Panc1 (cell line): ENCODE measurements at regions not wholly inside any gene's neighbourhood (a gene's known extent, or its start where the extent isn't known, plus 50 kb on each side); places are given as distances from the start of the nearest gene placed in this dataset.
"Not testable (repeated sequence)": the region's sequence is repeated elsewhere in the genome, so short reads cannot be mapped to it uniquely, and the experiment has no call there.

Source experiments
- ATAC-seq: fragments of 200-7000 bp; cut with Tn5 transposase; 2 replicates; pipeline ENCODE4 v1.9.1; 2020; ENCODE audit warnings: mild to moderate bottlenecking, moderate library complexity
- BruUV-seq: library from RNA; stranded (reverse); fragments of 400-500 nt; replicated peaks from 2 replicates; lab custom pipeline; 2021; lab: Mats Ljungman, UMichigan
- CTCF ChIA-PET: fragments of 300-600 bp; sonication (Branson Sonifier 250); formaldehyde crosslinking; loops from one replicate; lab custom pipeline; 2022; ENCODE audit warnings: antibody characterized with exemption; lab: Charles Lee
- POLR2A ChIA-PET: fragments of 300-600 bp; sonication (Branson Sonifier 250); formaldehyde crosslinking; loops from one replicate; lab custom pipeline; 2022; ENCODE audit warnings: antibody characterized with exemption; lab: Charles Lee
- DNase-seq: peaks from one replicate; pipeline ENCODE4 v3.0.0-alpha.2; 2010; ENCODE audit warnings: low read depth, low spot score
- H3K27ac ChIP-seq: 2 replicates; pipeline ENCODE4 v1.5.1; 2011; ENCODE audit warnings: mild to moderate bottlenecking, low read length, inconsistent platforms
- H3K27me3 ChIP-seq: fragments of 200-500 bp; sonication (Bioruptor generic); 2 replicates; pipeline ENCODE4 v1.6.0; 2014; ENCODE audit warnings: low read length, inconsistent platforms; ENCODE audit not compliant: control insufficient read depth, insufficient read depth
- H3K36me3 ChIP-seq: fragments of 200-500 bp; sonication (Bioruptor generic); 2 replicates; pipeline ENCODE4 v1.5.1; 2014; ENCODE audit warnings: inconsistent platforms, mild to moderate bottlenecking, low read length, moderate library complexity; ENCODE audit not compliant: control insufficient read depth, insufficient read depth
- H3K4me1 ChIP-seq: 2 replicates; pipeline ENCODE4 v1.5.1; 2011; ENCODE audit warnings: inconsistent platforms, mild to moderate bottlenecking, low read length, moderate library complexity; ENCODE audit not compliant: control insufficient read depth, insufficient read depth
- H3K4me3 ChIP-seq, 2 experiments: 2 replicates each; pipeline ENCODE4 v1.5.1; 2011 to 2012; ENCODE audit warnings: low read depth in 2 of 2, low read length in 2 of 2, mild to moderate bottlenecking in 2 of 2, inconsistent platforms in 1 of 2, moderate library complexity in 1 of 2
- H3K9me3 ChIP-seq: fragments of 200-500 bp; sonication (Bioruptor generic); 2 replicates; pipeline ENCODE4 v1.5.1; 2014; ENCODE audit warnings: low read depth, mild to moderate bottlenecking, inconsistent platforms, low read length, moderate library complexity; ENCODE audit not compliant: control insufficient read depth, insufficient read depth
- POLR2AphosphoS5 ChIP-seq: IDR thresholded peaks from 2 replicates; pipeline ENCODE4 v1.6.1; 2012; ENCODE audit warnings: mild to moderate bottlenecking, low read depth, low read length, moderate library complexity
- REST ChIP-seq, 2 experiments: IDR thresholded peaks; 2 replicates each; pipeline ENCODE4 v1.6.1; 2011 to 2012; ENCODE audit warnings: low read depth in 2 of 2, control low read depth in 1 of 2, low read length in 1 of 2, mild to moderate bottlenecking in 1 of 2, moderate library complexity in 1 of 2; ENCODE audit not compliant: insufficient read depth in 1 of 2
- SIN3A ChIP-seq: IDR thresholded peaks from 2 replicates; pipeline ENCODE4 v1.6.1; 2012; ENCODE audit warnings: low read depth, mild to moderate bottlenecking, low read length, moderate library complexity, borderline replicate concordance; ENCODE audit not compliant: insufficient read depth
- TCF7L2 ChIP-seq: IDR thresholded peaks from 2 replicates; pipeline ENCODE4 v1.6.1; 2011; ENCODE audit warnings: mild to moderate bottlenecking, low read depth, low read length, inconsistent platforms
- in situ Hi-C: cut with HindIII; loops from 2 replicates; pipeline ENCODE4 v1.10.0; 2016; ENCODE audit warnings: low sequenced_read_pairs, low pct_unique_long_range_greater_than_20kb
- intact Hi-C: fragments of 100-400 bp; cut with micrococcal nuclease; formaldehyde crosslinking; loops from one replicate; pipeline ENCODE4 v1.10.0; 2022; ENCODE audit not compliant: unreplicated experiment
- TF ChIP-seq, protein P1 (sequence below): fragments of 450-650 bp; IDR thresholded peaks from 2 replicates; pipeline ENCODE4 v1.5.1; 2017; ENCODE audit warnings: mild to moderate bottlenecking

DNA sequence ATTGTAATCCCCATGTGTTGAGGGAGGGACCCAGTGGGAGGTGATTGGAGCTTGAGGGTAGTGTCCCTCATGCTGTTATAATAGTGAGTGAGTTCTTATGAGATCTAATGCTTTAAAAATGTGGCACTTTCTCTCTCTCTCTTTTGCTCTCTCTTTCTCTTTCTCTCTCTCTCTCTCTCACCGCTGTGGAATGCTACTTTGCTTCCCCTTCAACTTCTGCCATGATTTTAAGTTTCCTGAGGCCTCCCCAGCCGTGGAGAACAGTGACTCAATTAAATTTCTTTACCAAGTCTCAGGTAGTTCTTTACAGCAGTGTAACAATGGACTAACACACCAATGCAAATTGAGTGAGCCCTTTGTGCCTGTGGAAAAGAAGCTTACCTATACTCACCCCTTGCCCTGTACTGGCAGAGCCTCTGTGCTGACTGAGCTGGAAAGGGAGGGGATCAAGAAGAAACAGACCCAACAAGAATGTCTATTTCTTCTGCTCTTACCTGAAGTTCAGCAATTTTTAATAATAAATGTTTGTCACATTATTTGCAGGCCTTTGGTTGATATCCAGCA, 642.5 kb upstream of the KCND2 start:
- CTCF ChIA-PET: no interaction called here
- POLR2A ChIA-PET: no interaction called here
- DNase-seq (no peak), ATAC-seq (no peak)
- no peaks in the 10 kb centered on the region; the same call in 1 of the 2 replicates for H3K36me3 ChIP-seq
- H3K27ac ChIP-seq: no peak overlapping the region
- H3K27me3 ChIP-seq: no peaks in the 10 kb centered on the region
- no peaks in the 10 kb centered on the region for H3K4me1 ChIP-seq
- in situ Hi-C loops (no loop called here), intact Hi-C loops (no loop called here)
- no peak for TF ChIP-seq TCF7L2
- no peak for TF ChIP-seq SIN3A
- TF ChIP-seq POLR2AphosphoS5: no peak
- no peak for TF ChIP-seq REST (IDR thresholded peaks at IDR 0.05; ENCODE audit: insufficient read depth in 1 of 2, low read depth in 2 of 2, low read length in 1 of 2)
- TF ChIP-seq, protein P1, sequence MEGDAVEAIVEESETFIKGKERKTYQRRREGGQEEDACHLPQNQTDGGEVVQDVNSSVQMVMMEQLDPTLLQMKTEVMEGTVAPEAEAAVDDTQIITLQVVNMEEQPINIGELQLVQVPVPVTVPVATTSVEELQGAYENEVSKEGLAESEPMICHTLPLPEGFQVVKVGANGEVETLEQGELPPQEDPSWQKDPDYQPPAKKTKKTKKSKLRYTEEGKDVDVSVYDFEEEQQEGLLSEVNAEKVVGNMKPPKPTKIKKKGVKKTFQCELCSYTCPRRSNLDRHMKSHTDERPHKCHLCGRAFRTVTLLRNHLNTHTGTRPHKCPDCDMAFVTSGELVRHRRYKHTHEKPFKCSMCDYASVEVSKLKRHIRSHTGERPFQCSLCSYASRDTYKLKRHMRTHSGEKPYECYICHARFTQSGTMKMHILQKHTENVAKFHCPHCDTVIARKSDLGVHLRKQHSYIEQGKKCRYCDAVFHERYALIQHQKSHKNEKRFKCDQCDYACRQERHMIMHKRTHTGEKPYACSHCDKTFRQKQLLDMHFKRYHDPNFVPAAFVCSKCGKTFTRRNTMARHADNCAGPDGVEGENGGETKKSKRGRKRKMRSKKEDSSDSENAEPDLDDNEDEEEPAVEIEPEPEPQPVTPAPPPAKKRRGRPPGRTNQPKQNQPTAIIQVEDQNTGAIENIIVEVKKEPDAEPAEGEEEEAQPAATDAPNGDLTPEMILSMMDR: no peak
- H3K4me3 ChIP-seq: no peak overlapping the region
- BruUV-seq: no TSS peak
- no peaks in the 10 kb centered on the region for H3K9me3 ChIP-seq

DNA sequence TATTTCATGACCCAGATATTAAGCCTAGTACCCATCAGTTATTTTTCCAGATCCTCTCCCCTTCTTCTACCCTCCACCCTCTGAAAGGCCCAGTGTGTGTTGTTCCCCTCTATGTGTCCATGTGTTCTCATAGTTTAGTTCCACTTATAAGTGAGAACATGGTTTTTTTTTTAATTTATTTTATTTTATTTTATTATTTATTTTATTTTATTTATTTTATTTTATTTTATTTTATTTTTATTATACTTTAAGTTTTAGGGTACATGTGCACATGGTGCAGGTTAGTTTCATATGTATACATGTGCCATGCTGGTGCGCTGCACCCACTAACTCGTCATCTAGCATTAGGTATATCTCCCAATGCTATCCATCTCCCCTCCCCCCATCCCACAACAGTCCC, 639.2 kb upstream of the KCND2 start:
- POLR2A ChIA-PET, ATAC-seq, H3K4me1 ChIP-seq, H3K27me3 ChIP-seq, H3K27ac ChIP-seq, CTCF ChIA-PET, in situ Hi-C loops, BruUV-seq, intact Hi-C loops, DNase-seq, H3K4me3 ChIP-seq, H3K9me3 ChIP-seq, H3K36me3 ChIP-seq: not testable (repeated sequence)

DNA sequence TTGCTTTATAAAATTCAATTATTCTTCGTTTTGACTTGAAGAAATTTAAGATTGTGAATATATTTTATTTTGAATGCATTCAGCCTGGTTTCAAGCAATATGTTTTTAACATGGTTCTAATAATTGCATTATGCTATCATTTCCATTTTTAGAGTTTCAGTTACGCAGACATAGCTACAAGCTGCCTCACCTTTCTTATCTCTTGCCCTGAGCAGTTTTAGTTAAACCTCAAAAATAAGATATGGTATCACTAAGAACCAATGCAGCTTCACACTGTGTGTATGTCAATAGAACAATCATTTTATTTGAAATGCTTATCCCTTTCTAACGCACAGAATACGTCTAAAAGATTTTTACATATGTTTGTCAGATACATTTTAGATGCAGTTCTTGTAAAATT, 632.6 kb upstream of the KCND2 start:
- no TSS peak for BruUV-seq
- ATAC-seq (no peak), DNase-seq (no peak)
- no peak overlapping the region for H3K4me3 ChIP-seq
- ChIA-PET POLR2A (no interaction called here), CTCF (no interaction called here)
- no peaks in the 10 kb centered on the region for H3K4me1 ChIP-seq
- no peaks in the 10 kb centered on the region for H3K27me3 ChIP-seq
- no peaks in the 10 kb centered on the region for H3K36me3 ChIP-seq
- in situ Hi-C loops: no loop called here
- H3K27ac ChIP-seq: no peak overlapping the region
- intact Hi-C loops: no loop called here
- TF ChIP-seq SIN3A (no peak), TCF7L2 (no peak)
- TF ChIP-seq, protein P1: no peak
- H3K9me3 ChIP-seq: no peaks in the 10 kb centered on the region
